AG04449 (cell line): ENCODE measurements at regions not wholly inside any gene's neighbourhood (a gene's known extent, or its start where the extent isn't known, plus 50 kb on each side); places are given as distances from the start of the nearest gene placed in this dataset.

ENCODE experiments used
- CTCF ChIA-PET: fragments of 350-600 bp; formaldehyde crosslinking; extraction: SDS; loops from one replicate; lab custom pipeline; 2021; ENCODE audit warnings: antibody characterized with exemption; lab: Yijun Ruan, JAX
- POLR2A ChIA-PET: fragments of 400-600, 350-600 bp; formaldehyde crosslinking; extraction: SDS; loops from one replicate; lab custom pipeline; 2020; ENCODE audit warnings: antibody characterized with exemption, inconsistent platforms; lab: Yijun Ruan, JAX
- DNase-seq: peaks from one replicate; pipeline ENCODE4 v3.0.0-alpha.2; 2010; ENCODE audit warnings: low read depth, low spot score
- H3K4me3 ChIP-seq: 2 replicates; pipeline ENCODE4 v1.5.1; 2011; ENCODE audit warnings: low read depth, mild to moderate bottlenecking, control low read depth, low read length
- TF ChIP-seq, protein P1 (sequence below): IDR thresholded peaks from one replicate; pipeline ENCODE4 v1.5.1; 2011; ENCODE audit warnings: mild to moderate bottlenecking, moderate library complexity, low read length, control low read depth, inconsistent platforms; ENCODE audit not compliant: insufficient read depth; ENCODE audit errors: missing control alignments

DNA sequence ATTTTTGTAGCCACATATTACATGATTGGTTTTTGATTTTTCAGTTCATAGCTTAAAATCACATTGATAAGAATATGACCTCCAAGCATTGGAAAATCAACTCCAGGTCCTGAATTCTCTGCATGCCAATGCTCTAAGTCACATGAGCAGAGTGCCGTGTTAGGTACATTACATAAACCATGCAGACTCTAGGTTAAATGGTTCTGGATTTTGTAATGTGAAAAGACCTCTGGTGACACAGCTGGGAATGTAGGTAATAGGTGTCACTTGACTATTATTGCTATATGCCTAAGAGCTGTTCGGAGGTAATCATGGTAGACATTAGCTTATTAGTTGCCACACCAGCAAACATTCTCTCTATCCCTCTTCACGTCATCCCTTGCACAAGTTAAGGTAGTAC is 231.1 kb upstream of the SALL1 start:
- CTCF ChIA-PET = interaction anchor here (1.2 kb wide), 1 partner anchor 379 kb away, joined by 3 read pairs; no protein-coding TSS in a partner anchor
- H3K4me3 ChIP-seq = no peak overlapping the region
- POLR2A ChIA-PET = no interaction called here
- TF ChIP-seq, protein P1, sequence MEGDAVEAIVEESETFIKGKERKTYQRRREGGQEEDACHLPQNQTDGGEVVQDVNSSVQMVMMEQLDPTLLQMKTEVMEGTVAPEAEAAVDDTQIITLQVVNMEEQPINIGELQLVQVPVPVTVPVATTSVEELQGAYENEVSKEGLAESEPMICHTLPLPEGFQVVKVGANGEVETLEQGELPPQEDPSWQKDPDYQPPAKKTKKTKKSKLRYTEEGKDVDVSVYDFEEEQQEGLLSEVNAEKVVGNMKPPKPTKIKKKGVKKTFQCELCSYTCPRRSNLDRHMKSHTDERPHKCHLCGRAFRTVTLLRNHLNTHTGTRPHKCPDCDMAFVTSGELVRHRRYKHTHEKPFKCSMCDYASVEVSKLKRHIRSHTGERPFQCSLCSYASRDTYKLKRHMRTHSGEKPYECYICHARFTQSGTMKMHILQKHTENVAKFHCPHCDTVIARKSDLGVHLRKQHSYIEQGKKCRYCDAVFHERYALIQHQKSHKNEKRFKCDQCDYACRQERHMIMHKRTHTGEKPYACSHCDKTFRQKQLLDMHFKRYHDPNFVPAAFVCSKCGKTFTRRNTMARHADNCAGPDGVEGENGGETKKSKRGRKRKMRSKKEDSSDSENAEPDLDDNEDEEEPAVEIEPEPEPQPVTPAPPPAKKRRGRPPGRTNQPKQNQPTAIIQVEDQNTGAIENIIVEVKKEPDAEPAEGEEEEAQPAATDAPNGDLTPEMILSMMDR = no peak
- no peak for DNase-seq

DNA sequence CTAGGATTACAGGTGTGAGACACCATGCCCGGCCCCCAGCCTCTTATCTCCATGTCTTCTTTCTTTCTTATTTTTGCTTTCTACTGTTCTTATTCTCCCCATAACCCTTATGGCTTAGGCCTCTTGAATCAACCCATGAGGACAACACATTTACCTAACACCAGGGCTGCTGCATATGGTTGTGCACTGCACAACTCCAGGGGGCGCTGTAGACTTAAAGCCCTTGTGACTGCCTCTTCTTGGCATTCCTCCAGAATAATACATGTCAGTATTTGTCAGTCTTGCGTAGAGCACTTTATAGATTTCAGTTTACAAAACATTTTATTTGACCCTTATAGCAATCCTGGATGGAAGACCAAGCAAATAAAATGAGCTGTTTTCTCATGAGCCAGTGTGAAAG is 225.0 kb upstream of the SALL1 start:
- POLR2A ChIA-PET = no interaction called here

DNA sequence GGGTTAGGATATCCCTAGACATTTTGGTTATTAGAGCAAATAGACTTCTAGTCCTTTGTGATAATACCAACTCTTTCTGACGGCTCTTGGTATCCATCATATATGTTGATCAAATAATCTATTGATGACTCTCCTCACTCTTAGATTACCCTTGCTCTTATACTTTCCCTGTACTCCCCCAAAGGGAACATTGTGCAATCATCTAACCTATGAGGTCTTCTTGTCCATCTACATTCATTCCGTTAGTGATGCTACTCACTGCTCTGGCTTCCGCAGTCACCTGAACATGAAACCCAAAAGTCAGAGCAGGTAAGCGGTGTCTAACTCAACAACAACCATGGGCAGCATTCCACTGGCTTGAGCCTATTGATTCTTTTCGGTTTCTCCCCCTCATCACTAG is 223.7 kb upstream of the SALL1 start:
- no peak for DNase-seq
- ChIA-PET POLR2A (interaction anchor here (0.7 kb wide), 1 partner anchor 222 kb away, joined by 5 read pairs; no protein-coding TSS in a partner anchor), CTCF (no interaction called here)
- TF ChIP-seq, protein P1 = no peak
- no peak overlapping the region for H3K4me3 ChIP-seq

More for the DNA sequence above, 225.0 kb upstream of the SALL1 start:
- TF ChIP-seq, protein P1 = no peak
- H3K4me3 ChIP-seq = no peak overlapping the region
- no peak for DNase-seq
- CTCF ChIA-PET = no interaction called here

DNA sequence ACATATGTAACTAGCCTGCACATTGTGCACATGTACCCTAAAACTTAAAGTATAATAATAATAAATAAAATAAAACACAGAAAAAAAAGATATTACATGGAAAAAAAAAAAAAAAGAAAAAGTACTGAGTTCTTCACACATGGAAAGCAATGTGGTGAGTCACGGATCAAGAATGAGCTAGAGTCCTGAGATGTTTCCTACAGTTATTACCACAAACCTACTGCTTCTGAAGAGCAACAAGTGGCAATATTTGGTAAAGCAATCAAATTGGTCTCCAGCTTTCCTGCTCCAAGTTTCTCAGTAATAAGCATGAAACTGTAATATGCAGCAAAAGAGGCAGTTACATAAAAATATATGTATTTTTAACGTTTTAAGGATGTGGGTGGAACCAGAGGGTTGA is 223.3 kb upstream of the SALL1 start:
- ChIA-PET CTCF (no interaction called here), POLR2A (interaction anchor here (0.7 kb wide), 1 partner anchor 222 kb away, joined by 5 read pairs; no protein-coding TSS in a partner anchor)
- TF ChIP-seq, protein P1 = peak; percentile 9
- H3K4me3 ChIP-seq = no peak overlapping the region
- DNase-seq = peak; percentile 63

DNA sequence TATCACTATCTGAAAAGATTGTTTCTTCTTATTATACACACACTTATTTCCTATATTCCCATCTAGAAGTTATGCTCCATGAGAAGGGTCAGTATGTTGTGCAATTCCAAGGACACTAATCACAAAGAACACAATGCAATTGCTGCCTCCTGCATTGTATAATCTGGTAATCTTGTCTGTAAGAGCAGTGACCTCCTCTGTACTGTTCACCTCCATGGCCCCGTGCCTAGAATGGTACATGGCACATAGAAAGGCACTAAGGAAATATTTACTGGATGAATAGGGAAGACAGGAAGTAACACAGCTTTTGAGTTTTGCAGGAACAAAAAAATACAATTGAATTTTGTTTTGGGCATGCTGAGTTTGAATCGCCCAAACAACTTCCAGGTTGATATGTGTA is 214.6 kb upstream of the SALL1 start:
- DNase-seq = no peak
- TF ChIP-seq, protein P1 = no peak
- H3K4me3 ChIP-seq = no peak overlapping the region
- CTCF ChIA-PET = no interaction called here
- POLR2A ChIA-PET = no interaction called here

DNA sequence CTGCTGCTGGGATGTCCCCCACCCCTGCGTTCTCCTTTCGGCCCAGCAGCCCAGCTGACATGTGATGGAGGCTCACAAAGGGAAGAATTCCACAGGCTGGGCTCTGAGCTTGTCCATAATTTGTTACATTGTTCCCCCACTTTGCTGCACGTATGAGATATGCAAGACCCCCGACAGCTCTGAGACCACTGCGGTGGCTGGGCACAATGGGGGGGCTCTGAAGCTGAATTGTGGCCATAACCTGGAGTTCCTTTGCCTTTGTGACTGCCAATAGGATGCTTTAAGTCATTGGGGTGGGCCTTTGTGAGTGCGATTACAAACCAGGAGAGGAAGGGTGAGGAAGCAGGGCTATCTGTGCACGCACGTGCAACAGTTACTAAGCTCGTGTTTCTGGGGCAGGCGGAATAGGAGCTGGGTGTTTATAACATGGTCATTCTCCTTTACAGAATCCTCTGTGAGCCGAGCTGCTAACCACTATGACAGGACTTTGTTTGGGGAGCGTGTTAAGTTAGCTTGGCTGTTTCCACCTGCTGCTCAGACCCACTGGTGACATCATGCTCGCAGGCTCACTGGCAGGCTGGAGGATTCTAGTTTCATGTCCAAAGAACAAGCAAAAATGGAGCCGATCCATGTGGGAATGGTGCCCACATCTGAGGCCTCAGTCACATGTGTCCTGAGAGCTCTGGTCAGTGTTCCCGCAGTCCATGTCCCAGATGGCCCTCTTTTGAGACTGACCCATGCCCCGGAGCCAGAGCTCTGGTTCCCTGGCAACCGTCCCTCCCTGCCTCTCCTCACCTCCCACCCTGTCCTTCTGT is 208.3 kb upstream of the SALL1 start:
- ChIA-PET CTCF (no interaction called here), POLR2A (no interaction called here)
- TF ChIP-seq, protein P1 = no peak
- DNase-seq = no peak
- H3K4me3 ChIP-seq = no peak overlapping the region
